Spleen (tissue), 7 donors: ENCODE measurements at regions not wholly inside any gene's neighbourhood (a gene's known extent, or its start where the extent isn't known, plus 50 kb on each side); places are given as distances from the start of the nearest gene placed in this dataset.

Experiments used
- POLR2A ChIP-seq, 3 donors: fragments of 450-650 bp; IDR thresholded peaks; one replicate each; pipeline ENCODE4 v1.5.1; 2017; ENCODE audit warnings: antibody characterized with exemption in 3 of 3, mild to moderate bottlenecking in 1 of 3
- POLR2AphosphoS5 ChIP-seq, 3 donors: sonication (generic); formaldehyde crosslinking; IDR thresholded peaks; one replicate each; pipeline ENCODE4 v1.5.1; 2017; ENCODE audit warnings: antibody characterized with exemption in 3 of 3
- TF ChIP-seq, protein P1 (sequence below), 11 experiments: fragments of 200-600 bp in 7 of 11; fragments of 450-650 bp in 4 of 11; sonication (generic) in 4 of 11; IDR thresholded peaks in 8 of 11; conservative IDR thresholded peaks in 3 of 11; 1 replicate in 7 of 11; 2 replicates in 4 of 11; pipeline versions ENCODE4 v1.4.0 to v1.8.0; 2016 to 2021; ENCODE audit warnings: antibody characterized with exemption in 11 of 11, inconsistent platforms in 4 of 11, mild to moderate bottlenecking in 1 of 11
- donor health status: DM: no; HTN: no; CAD: no; lungs with moderate emphysema.
- donor health status: DM: no; HTN: no; CAD: no.
- donor health status: DM: no; HTN: no; CAD: no.

DNA sequence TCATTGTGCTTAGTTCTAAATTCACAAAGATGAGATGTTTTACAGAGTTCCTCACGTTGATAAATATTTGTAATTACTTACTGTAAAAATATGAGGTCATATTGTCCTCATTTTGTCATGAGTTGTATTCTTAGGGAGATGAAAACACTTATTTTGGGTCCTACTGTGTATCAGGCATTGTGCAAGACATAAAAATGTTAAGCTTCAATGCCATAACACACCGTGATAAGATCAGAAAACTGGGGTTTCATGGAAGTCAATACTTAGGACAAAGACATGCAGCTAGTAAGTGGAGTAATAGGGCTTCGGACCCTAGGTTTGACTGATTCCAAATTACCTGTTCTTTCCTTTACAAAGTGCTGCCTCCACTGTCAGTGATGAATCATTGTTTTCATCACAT lies 720.7 kb upstream of the ZP4 start:
- TF ChIP-seq, protein P1, sequence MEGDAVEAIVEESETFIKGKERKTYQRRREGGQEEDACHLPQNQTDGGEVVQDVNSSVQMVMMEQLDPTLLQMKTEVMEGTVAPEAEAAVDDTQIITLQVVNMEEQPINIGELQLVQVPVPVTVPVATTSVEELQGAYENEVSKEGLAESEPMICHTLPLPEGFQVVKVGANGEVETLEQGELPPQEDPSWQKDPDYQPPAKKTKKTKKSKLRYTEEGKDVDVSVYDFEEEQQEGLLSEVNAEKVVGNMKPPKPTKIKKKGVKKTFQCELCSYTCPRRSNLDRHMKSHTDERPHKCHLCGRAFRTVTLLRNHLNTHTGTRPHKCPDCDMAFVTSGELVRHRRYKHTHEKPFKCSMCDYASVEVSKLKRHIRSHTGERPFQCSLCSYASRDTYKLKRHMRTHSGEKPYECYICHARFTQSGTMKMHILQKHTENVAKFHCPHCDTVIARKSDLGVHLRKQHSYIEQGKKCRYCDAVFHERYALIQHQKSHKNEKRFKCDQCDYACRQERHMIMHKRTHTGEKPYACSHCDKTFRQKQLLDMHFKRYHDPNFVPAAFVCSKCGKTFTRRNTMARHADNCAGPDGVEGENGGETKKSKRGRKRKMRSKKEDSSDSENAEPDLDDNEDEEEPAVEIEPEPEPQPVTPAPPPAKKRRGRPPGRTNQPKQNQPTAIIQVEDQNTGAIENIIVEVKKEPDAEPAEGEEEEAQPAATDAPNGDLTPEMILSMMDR (IDR thresholded peaks at IDR 0.05 in 8 of 11, conservative IDR thresholded peaks at IDR 0.05 in 3 of 11) = no peak
- TF ChIP-seq POLR2A (IDR thresholded peaks at IDR 0.05) (no peak), POLR2AphosphoS5 (IDR thresholded peaks at IDR 0.05) (no peak)
